ENCODE measurements at regions not wholly inside any gene's neighbourhood (a gene's known extent, or its start where the extent isn't known, plus 50 kb on each side); places are given as distances from the start of the nearest gene placed in this dataset.
"Not testable (repeated sequence)": the region's sequence is repeated elsewhere in the genome, so short reads cannot be mapped to it uniquely, and the experiment has no call there.

- not testable (repeated sequence) for TF ChIP-seq CTCF, POLR2AphosphoS5, POLR2A (IDR thresholded peaks at IDR 0.05)
These were observed 61.1 kb downstream of the GOLGA8T start for GRCh38 chr15:30196009-30196375.
